ENCODE measurements at regions not wholly inside any gene's neighbourhood (a gene's known extent, or its start where the extent isn't known, plus 50 kb on each side); places are given as distances from the start of the nearest gene placed in this dataset.

DNA sequence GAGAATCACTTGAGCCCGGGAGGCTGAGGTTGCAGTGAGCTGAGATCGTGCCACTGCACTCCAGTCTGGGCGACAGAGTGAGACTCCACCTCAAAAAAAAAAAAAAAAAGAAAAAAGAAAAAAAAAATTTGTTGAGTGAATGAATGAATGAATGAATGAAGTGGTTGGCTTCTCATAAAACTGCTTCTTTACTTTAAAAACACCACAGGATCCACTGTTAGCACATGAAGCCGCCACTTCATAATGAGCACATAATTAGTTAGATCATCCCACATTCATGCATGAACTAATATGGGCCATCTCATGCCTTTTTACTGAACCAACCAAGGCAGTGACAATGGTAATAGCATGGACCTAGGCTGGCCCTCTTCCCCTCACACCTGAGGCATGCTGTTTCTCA lies 135.0 kb upstream of the XYLT1 start:
- TF ChIP-seq, protein P1, sequence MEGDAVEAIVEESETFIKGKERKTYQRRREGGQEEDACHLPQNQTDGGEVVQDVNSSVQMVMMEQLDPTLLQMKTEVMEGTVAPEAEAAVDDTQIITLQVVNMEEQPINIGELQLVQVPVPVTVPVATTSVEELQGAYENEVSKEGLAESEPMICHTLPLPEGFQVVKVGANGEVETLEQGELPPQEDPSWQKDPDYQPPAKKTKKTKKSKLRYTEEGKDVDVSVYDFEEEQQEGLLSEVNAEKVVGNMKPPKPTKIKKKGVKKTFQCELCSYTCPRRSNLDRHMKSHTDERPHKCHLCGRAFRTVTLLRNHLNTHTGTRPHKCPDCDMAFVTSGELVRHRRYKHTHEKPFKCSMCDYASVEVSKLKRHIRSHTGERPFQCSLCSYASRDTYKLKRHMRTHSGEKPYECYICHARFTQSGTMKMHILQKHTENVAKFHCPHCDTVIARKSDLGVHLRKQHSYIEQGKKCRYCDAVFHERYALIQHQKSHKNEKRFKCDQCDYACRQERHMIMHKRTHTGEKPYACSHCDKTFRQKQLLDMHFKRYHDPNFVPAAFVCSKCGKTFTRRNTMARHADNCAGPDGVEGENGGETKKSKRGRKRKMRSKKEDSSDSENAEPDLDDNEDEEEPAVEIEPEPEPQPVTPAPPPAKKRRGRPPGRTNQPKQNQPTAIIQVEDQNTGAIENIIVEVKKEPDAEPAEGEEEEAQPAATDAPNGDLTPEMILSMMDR (conservative IDR thresholded peaks at IDR 0.05), result no peak
- Mint-ChIP-seq H3K4me3 (no peak overlapping the region), H3K27me3 (no peaks in the 10 kb centered on the region), H3K27ac (no peak overlapping the region), H3K9me3 (no peaks in the 10 kb centered on the region), H3K36me3 (no peaks in the 10 kb centered on the region), H3K4me1 (ENCODE audit: unreplicated experiment) (peaks cover 4% of the 10 kb centered on the region)
- DNase-seq (ENCODE audit: extremely low spot score, unreplicated experiment), result no peak

DNA sequence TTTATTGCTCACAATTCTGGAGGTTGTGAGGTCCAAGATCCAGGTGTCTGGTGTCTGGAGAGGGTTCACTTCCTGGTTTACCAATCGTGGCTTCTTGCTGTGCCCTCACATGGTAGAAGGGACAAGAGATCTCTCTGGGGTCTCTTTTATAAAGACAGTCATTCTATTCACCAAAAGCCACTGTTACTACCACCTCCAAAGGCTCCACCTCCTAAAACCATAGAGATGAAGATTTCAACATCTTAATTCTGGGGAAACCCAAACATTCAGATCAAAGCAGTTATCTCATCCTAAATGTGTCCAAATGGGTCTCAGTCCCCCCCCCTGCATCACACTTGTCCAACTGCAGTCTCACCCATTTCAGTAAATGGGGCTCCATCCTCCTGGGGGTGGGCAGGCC lies 132.9 kb upstream of the XYLT1 start:
- Mint-ChIP-seq H3K4me1 (ENCODE audit: unreplicated experiment) (peaks cover 4% of the 10 kb centered on the region), H3K4me3 (no peak overlapping the region), H3K27me3 (no peaks in the 10 kb centered on the region), H3K9me3 (no peaks in the 10 kb centered on the region), H3K36me3 (no peaks in the 10 kb centered on the region), H3K27ac (no peak overlapping the region)
- no peak for DNase-seq (ENCODE audit: extremely low spot score, unreplicated experiment)
- TF ChIP-seq, protein P1 (conservative IDR thresholded peaks at IDR 0.05), result no peak

DNA sequence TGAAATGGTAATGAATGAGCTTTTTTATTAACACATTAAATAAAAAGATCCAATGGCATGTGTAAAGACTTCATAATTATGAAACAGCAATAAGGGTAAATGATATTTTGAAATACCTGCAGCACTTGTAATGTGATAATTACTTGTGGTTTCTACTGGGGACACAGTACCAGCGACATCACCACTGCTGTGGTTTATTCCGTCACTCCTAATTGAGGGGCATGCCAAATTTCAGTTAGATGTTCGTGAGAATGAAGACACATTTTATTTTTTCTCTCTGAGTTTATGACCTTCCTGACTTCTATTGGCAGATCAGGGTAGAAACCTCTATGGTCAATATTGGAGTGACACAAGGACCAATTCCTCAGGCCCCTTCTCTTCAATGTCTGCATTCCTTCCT lies 131.9 kb upstream of the XYLT1 start:
- no peaks in the 10 kb centered on the region for H3K27me3 Mint-ChIP-seq
- no peaks in the 10 kb centered on the region for H3K9me3 Mint-ChIP-seq
- TF ChIP-seq, protein P1 (conservative IDR thresholded peaks at IDR 0.05), result no peak
- H3K4me1 Mint-ChIP-seq (ENCODE audit: unreplicated experiment), result peaks cover 4% of the 10 kb centered on the region
- H3K4me3 Mint-ChIP-seq, result no peak overlapping the region
- H3K27ac Mint-ChIP-seq, result no peak overlapping the region
- no peaks in the 10 kb centered on the region for H3K36me3 Mint-ChIP-seq
- no peak for DNase-seq (ENCODE audit: extremely low spot score, unreplicated experiment)

DNA sequence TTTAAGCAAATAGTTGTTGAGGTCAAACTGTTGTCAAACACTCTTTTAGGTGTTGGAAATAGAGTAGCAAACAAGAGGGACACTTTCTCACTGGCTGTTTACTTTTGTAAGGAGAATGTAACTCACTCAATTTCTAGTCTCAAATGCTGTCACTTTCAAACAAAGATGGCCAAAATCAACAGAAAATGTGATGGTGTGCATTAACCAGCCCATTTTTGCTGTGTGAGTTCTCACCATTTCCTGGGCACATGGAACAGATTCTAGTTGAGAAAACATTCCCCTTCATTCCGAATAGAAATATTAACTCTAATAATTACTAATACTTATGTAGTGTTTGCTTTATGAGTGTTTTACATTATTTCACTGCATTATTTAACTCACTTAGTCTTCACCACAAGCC lies 128.2 kb upstream of the XYLT1 start:
- no peaks in the 10 kb centered on the region for H3K9me3 Mint-ChIP-seq

DNA sequence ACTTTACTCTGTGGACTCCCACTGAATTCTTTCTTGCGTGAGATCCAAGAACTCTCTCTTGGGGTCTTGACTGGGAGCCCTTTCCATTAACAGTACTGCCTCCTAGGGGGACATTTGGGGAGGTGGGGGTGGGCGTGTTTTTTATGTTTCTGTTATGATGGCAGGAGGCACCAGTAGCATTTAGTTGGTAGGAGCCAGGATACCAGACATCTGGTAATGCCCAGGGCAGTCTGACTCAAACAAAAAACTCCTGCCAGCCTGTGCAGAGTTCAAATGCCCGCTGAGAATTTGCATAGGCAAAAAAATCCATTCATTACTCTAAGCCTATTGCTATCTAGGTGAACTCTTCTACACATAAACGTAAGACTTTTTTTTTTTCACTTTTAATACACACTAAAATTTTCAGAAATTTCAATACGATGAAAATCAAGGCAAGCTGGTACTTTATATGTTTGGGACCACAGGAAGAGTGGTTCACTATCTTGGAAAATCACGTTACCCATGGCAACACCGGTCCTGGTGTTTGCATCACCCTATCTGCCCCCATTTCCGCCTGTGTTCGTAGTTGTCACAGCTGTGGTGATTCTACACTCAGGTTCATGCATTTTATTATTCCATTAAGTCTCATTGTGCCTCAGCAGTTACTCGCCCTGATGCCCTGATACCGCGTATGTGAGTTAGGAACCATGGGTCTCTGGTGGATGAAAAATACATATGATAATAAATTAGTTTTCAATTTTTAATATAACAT lies 121.1 kb upstream of the XYLT1 start:
- Mint-ChIP-seq H3K4me3 (no peak overlapping the region), H3K9me3 (no peaks in the 10 kb centered on the region), H3K4me1 (ENCODE audit: unreplicated experiment) (peaks cover 18% of the 10 kb centered on the region), H3K27ac (no peak overlapping the region), H3K27me3 (no peaks in the 10 kb centered on the region), H3K36me3 (no peaks in the 10 kb centered on the region)
- DNase-seq (ENCODE audit: extremely low spot score, unreplicated experiment), result no peak
- TF ChIP-seq, protein P1 (conservative IDR thresholded peaks at IDR 0.05), result no peak

More for the DNA sequence above, 128.2 kb upstream of the XYLT1 start:
- DNase-seq (ENCODE audit: extremely low spot score, unreplicated experiment), result no peak
- TF ChIP-seq, protein P1 (conservative IDR thresholded peaks at IDR 0.05), result no peak
- Mint-ChIP-seq H3K4me3 (no peak overlapping the region), H3K4me1 (ENCODE audit: unreplicated experiment) (no peaks in the 10 kb centered on the region), H3K27me3 (no peaks in the 10 kb centered on the region), H3K36me3 (no peaks in the 10 kb centered on the region), H3K27ac (no peak overlapping the region)

Data from type B pancreatic cell (in vitro differentiated cells).